Ovary (tissue), 7 donors: ENCODE measurements at regions not wholly inside any gene's neighbourhood (a gene's known extent, or its start where the extent isn't known, plus 50 kb on each side); places are given as distances from the start of the nearest gene placed in this dataset.

ENCODE experiments used
- DNase-seq, 5 donors: peaks; one replicate each; pipeline ENCODE4 v3.0.0-alpha.2; 2019 to 2020
- H3K27ac ChIP-seq, 2 donors: fragments of 200-600 bp; one replicate each; pipeline versions ENCODE4 v1.5.1 to v1.8.0; 2019 to 2022
- H3K27me3 ChIP-seq: fragments of 200-600 bp; one replicate; pipeline ENCODE4 v1.8.0; 2022
- H3K36me3 ChIP-seq: fragments of 200-600 bp; sonication (generic); one replicate; pipeline ENCODE4 v1.5.1; 2019
- H3K4me1 ChIP-seq: one replicate; pipeline ENCODE4 v1.8.1; 2013; ENCODE audit warnings: mild to moderate bottlenecking, moderate library complexity; ENCODE audit not compliant: insufficient read depth
- H3K4me3 ChIP-seq: fragments of 200-600 bp; sonication (generic); one replicate; pipeline ENCODE4 v1.5.1; 2017
- H3K9me3 ChIP-seq, 2 donors: fragments of 200-600 bp in 1 of 2; sonication (generic) in 1 of 2; one replicate each; pipeline versions ENCODE4 v1.5.1 to v1.8.1; 2013 to 2019; ENCODE audit warnings: mild to moderate bottlenecking in 1 of 2, moderate library complexity in 1 of 2
- CTCF ChIP-seq, 3 donors: fragments of 450-650 bp in 2 of 3; fragments of 200-600 bp in 1 of 3; IDR thresholded peaks; one replicate each; pipeline versions ENCODE4 v1.5.1 to v1.8.0; 2016 to 2022; ENCODE audit warnings: antibody characterized with exemption in 3 of 3, mild to moderate bottlenecking in 1 of 3
- EP300 ChIP-seq: sonication (generic); formaldehyde crosslinking; IDR thresholded peaks from one replicate; pipeline ENCODE4 v1.6.1; 2017; ENCODE audit warnings: antibody characterized with exemption
- POLR2A ChIP-seq: fragments of 450-650 bp; IDR thresholded peaks from one replicate; pipeline ENCODE4 v1.6.1; 2017; ENCODE audit warnings: antibody characterized with exemption, mild to moderate bottlenecking, moderate library complexity
- WGBS, 3 donors: extraction: QIAGEN DNeasy Blood & Tissue Kit in 1 of 3; methylation state at CpG; one replicate each; pipeline versions ENCODE4 v1.1.5 to v1.1.7; 2013 to 2017; 5-methylcytosine and 5-hydroxymethylcytosine counted together
- intact Hi-C, 4 donors: fragments of 100-400 bp; cut with DNase I; formaldehyde crosslinking; loops; one replicate each; pipeline versions ENCODE4 v1.11.0 to v1.15.1; 2022 to 2023
- donor health status: DM: no; HTN: no; CAD: no; lungs with moderate emphysema.
- donor health status: DM: no; HTN: no; CAD: no.
- donor health status: Bipolar disorder and iron deficiency.
- donor health status: DM: no; HTN: no; CAD: no.
- donor health status: DM: yes; HTN: yes; CAD: no.

GRCh38 chr9:23438299-23438907, 387.6 kb downstream of the ELAVL2 start:
- Histone ChIP-seq H3K27me3 (no peaks in the 10 kb centered on the region), H3K9me3 (no peaks in the 10 kb centered on the region), H3K36me3 (no peaks in the 10 kb centered on the region), H3K27ac (no peak overlapping the region), H3K4me3 (no peak overlapping the region), H3K4me1 (no peaks in the 10 kb centered on the region)
- 93 to 97% (median 95%) methylated on average over 9 of the region's 9 CpGs for WGBS, 3 donors
- DNase-seq, result no peak
- intact Hi-C loops, result no loop called here
- TF ChIP-seq EP300 (no peak), POLR2A (no peak), CTCF (IDR thresholded peaks at IDR 0.05) (no peak)

- Histone ChIP-seq H3K36me3 (no peaks in the 10 kb centered on the region), H3K27ac (no peak overlapping the region), H3K4me1 (no peaks in the 10 kb centered on the region), H3K9me3 (no peaks in the 10 kb centered on the region), H3K27me3 (no peaks in the 10 kb centered on the region), H3K4me3 (no peak overlapping the region)
- intact Hi-C loops, result no loop called here
- WGBS, 3 donors, result 91 to 95% (median 94%) methylated on average over 6 of the region's 6 CpGs
- TF ChIP-seq EP300 (no peak), POLR2A (no peak), CTCF (IDR thresholded peaks at IDR 0.05) (no peak)
- no peak for DNase-seq
These were observed 384.8 kb downstream of the ELAVL2 start for GRCh38 chr9:23441275-23441674.

GRCh38 chr9:23444658-23445057, 381.4 kb downstream of the ELAVL2 start:
- no peak overlapping the region for H3K27ac ChIP-seq
- no peaks in the 10 kb centered on the region for H3K36me3 ChIP-seq
- no peaks in the 10 kb centered on the region for H3K27me3 ChIP-seq
- H3K9me3 ChIP-seq, result no peaks in the 10 kb centered on the region
- WGBS, 3 donors, result 38 to 60% (median 50%) methylated on average over 2 of the region's 2 CpGs
- H3K4me1 ChIP-seq, result no peaks in the 10 kb centered on the region
- TF ChIP-seq POLR2A, result no peak
- no peak for TF ChIP-seq EP300
- TF ChIP-seq CTCF (IDR thresholded peaks at IDR 0.05), result no peak
- H3K4me3 ChIP-seq, result no peak overlapping the region
- intact Hi-C loops, result no loop called here
- no peak for DNase-seq

- intact Hi-C loops, result no loop called here
- Histone ChIP-seq H3K27ac (no peak overlapping the region), H3K9me3 (no peaks in the 10 kb centered on the region), H3K36me3 (no peaks in the 10 kb centered on the region), H3K4me1 (no peaks in the 10 kb centered on the region), H3K27me3 (no peaks in the 10 kb centered on the region), H3K4me3 (no peak overlapping the region)
- WGBS, 3 donors, result 29 to 31% (median 31%) methylated on average over 3 of the region's 3 CpGs
- DNase-seq, result peak in 1 of 5 donors; percentile 10
- no peak for TF ChIP-seq CTCF (IDR thresholded peaks at IDR 0.05)
- no peak for TF ChIP-seq POLR2A
- TF ChIP-seq EP300, result no peak
These were observed 378.9 kb downstream of the ELAVL2 start for GRCh38 chr9:23447166-23447565.
